IPS-15b (cell line): ENCODE measurements at regions not wholly inside any gene's neighbourhood (a gene's known extent, or its start where the extent isn't known, plus 50 kb on each side); places are given as distances from the start of the nearest gene placed in this dataset.

Source experiments
- H3K27me3 ChIP-seq: one replicate; pipeline ENCODE4 v1.6.1; 2013; ENCODE audit warnings: low read length; ENCODE audit not compliant: control insufficient read depth, insufficient read depth
- H3K36me3 ChIP-seq: one replicate; pipeline ENCODE4 v1.6.1; 2013; ENCODE audit warnings: low read length; ENCODE audit not compliant: control insufficient read depth, insufficient read depth
- H3K4me1 ChIP-seq: one replicate; pipeline ENCODE4 v1.6.1; 2013; ENCODE audit warnings: mild to moderate bottlenecking, low read length; ENCODE audit not compliant: control insufficient read depth, insufficient read depth
- H3K4me3 ChIP-seq: one replicate; pipeline ENCODE4 v1.5.1; 2013; ENCODE audit warnings: low read depth, low read length
- H3K9ac ChIP-seq: one replicate; pipeline ENCODE4 v1.6.1; 2013; ENCODE audit warnings: low read depth, mild to moderate bottlenecking, low read length
- H3K9me3 ChIP-seq: one replicate; pipeline ENCODE4 v1.6.1; 2013; ENCODE audit warnings: mild to moderate bottlenecking, low read length; ENCODE audit not compliant: control insufficient read depth, insufficient read depth

DNA sequence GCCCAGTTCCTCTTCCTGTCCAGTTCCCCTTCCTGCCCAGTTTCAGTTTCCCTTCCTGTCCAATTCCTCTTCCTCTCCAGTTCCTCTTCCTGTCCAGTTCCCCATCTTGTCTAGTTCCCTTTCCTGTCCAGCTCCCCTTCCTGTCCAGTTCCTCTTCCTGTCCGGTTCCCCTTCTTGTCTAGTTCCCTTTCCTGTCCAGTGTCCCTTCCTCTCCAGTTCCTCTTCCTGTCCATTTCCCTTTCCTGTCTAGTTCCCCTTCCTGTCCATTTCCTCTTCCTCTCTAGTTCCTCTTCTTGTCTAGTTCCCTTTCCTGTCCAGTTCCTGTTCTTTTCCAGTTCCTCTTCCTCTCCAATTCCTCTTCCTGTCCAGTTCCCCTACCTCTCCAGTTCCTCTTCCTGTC lies 68.1 kb upstream of the ADCY1 start:
- Histone ChIP-seq H3K9ac (no peak overlapping the region), H3K4me1 (peaks cover 5% of the 10 kb centered on the region), H3K4me3 (no peak overlapping the region), H3K36me3 (no peaks in the 10 kb centered on the region), H3K9me3 (peaks cover 5% of the 10 kb centered on the region), H3K27me3 (no peaks in the 10 kb centered on the region)

DNA sequence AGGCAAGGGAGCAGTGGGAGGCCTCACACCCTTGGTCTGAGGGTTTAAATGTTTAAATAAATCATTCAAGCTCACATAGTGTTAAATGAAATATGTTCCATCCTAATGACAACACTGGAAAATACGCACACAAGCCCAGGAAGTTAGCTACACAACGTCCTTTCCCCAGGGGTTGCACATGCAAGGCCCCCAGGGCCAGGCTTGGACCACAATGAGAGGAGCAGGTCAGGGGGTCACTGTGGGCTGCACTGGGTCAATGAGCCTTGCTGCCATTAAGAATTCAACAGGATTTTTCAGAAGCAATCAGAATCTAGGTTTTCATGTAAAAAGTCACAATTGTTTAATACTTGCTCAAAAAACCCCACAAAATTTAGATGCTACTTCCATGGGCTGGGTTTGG lies 64.9 kb upstream of the ADCY1 start:
- peaks cover 4% of the 10 kb centered on the region for H3K9me3 ChIP-seq
- no peak overlapping the region for H3K9ac ChIP-seq
- H3K4me1 ChIP-seq, result peaks cover 2% of the 10 kb centered on the region
- H3K36me3 ChIP-seq, result no peaks in the 10 kb centered on the region
- no peaks in the 10 kb centered on the region for H3K27me3 ChIP-seq
- no peak overlapping the region for H3K4me3 ChIP-seq

DNA sequence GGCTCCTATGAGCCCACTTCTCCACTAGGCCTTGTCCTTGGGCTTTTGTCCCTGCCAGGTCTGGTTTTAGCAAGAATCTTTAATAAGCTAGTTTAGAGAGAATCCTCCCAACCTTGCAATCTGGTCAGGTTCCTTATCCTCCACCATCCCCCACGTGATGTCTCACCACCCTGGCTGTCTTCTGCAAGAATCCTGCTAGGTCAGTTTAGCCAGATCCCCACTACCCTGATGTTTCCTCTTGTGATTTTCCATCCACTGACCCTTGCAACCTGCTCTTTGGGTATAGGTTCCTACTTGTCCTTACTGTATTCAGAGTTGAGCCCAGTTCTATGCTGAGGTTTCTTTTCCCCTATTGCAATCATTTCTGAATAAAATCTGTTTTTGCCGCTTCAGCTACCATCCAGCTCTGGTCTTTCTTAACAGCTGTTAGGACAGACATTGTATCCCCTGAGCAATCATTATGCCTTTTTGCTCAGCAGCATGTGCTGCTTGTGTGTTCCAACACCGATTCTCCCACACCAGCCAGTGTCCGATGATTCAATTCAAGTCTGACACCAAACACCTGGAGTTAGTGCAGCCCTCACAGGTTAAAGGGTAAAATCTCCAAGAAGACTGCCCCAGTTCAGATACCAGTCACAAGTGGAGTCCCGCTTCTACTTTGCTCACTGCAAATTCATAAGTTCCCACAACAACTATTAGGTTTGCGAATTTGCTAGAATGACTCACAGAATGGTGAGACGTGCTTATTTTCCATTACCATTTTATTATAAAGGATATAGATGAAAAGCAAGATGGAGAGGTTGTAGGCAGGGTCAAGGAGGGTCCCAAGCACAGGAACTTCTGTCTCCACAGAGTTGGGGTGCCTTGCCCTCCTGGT lies 62.2 kb upstream of the ADCY1 start:
- Histone ChIP-seq H3K27me3 (no peaks in the 10 kb centered on the region), H3K4me3 (no peak overlapping the region), H3K9me3 (no peaks in the 10 kb centered on the region), H3K4me1 (peaks cover 2% of the 10 kb centered on the region), H3K36me3 (no peaks in the 10 kb centered on the region), H3K9ac (no peak overlapping the region)

DNA sequence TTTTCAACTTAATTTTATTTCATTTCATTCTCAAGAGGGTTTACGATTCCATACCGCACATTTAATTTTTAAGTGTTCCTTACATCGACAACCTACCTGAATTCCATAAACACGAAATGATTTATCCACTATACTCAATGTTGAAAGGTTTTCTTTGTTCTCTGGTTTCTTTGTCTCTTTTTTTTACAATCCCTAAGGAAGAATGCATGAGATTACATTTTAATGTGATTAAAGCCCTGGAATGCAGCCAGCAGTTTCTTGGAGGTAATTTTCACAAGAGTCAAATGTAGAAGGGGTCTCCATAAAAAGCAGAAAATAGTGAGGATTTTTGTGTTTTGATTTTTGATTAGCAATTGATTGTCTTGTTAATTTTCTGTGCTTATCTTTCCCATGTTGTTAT lies 59.2 kb upstream of the ADCY1 start:
- no peaks in the 10 kb centered on the region for H3K9me3 ChIP-seq
- no peak overlapping the region for H3K9ac ChIP-seq
- H3K4me3 ChIP-seq, result no peak overlapping the region
- H3K4me1 ChIP-seq, result peaks cover 2% of the 10 kb centered on the region
- no peaks in the 10 kb centered on the region for H3K36me3 ChIP-seq
- H3K27me3 ChIP-seq, result no peaks in the 10 kb centered on the region

DNA sequence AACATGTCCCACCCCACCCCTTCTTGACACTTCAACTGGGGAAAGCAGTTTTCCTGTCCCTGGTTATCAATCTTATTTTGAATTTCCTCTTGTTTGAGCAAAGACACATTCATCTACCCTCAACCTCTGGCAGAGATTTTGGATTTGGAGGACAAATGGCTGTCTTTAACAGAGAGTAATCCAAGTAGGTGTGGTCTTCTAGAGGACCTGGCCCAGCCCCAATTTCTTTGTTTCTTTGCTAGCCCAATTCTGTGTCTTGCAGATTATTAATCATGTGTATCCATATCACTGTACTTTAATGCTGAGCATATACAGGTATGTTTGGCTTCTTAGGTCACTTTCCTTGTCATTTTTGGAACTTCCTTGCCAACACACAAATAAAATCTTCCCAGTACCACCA lies 58.8 kb upstream of the ADCY1 start:
- Histone ChIP-seq H3K9ac (no peak overlapping the region), H3K4me1 (peaks cover 2% of the 10 kb centered on the region), H3K27me3 (no peaks in the 10 kb centered on the region), H3K4me3 (no peak overlapping the region), H3K9me3 (no peaks in the 10 kb centered on the region), H3K36me3 (no peaks in the 10 kb centered on the region)
